CD8-positive, alpha-beta memory T cell (primary cell): ENCODE measurements at regions not wholly inside any gene's neighbourhood (a gene's known extent, or its start where the extent isn't known, plus 50 kb on each side); places are given as distances from the start of the nearest gene placed in this dataset.

Experiments
- CTCF ChIA-PET: fragments of 350-600 bp; sonication (Branson Sonifier 250); formaldehyde crosslinking; loops from one replicate; lab custom pipeline; 2021; ENCODE audit warnings: antibody characterized with exemption; lab: Charles Lee
- POLR2A ChIA-PET: fragments of 350-600 bp; sonication (Branson Sonifier 250); formaldehyde crosslinking; loops from one replicate; lab custom pipeline; 2021; ENCODE audit warnings: antibody characterized with exemption; lab: Charles Lee
- DNase-seq, 5 donors: peaks; one replicate each; pipeline versions ENCODE4 v3.0.0 to v3.0.0-alpha.2; 2020 to 2022; ENCODE audit warnings: mixed read lengths in 1 of 5
- H3K27ac ChIP-seq: one replicate; pipeline ENCODE4 v1.7.0; 2013; ENCODE audit warnings: low read depth, mild to moderate bottlenecking, low read length, moderate library complexity
- H3K27me3 ChIP-seq: 2 replicates; pipeline ENCODE4 v1.7.0; 2013; ENCODE audit warnings: low read length, mild to moderate bottlenecking; ENCODE audit not compliant: insufficient read depth, poor library complexity, severe bottlenecking
- H3K36me3 ChIP-seq: 2 replicates; pipeline ENCODE4 v1.7.0; 2013; ENCODE audit warnings: mild to moderate bottlenecking, low read length, moderate library complexity; ENCODE audit not compliant: insufficient read depth
- H3K4me1 ChIP-seq: 2 replicates; pipeline ENCODE4 v1.7.0; 2013; ENCODE audit warnings: mild to moderate bottlenecking, low read length, moderate library complexity; ENCODE audit not compliant: insufficient read depth
- H3K4me3 ChIP-seq: 2 replicates; pipeline ENCODE4 v1.7.0; 2013; ENCODE audit warnings: mild to moderate bottlenecking, low read length
- H3K9me3 ChIP-seq: 2 replicates; pipeline ENCODE4 v1.7.0; 2013; ENCODE audit warnings: mild to moderate bottlenecking, low read length
- H3K27ac Mint-ChIP-seq, 8 donors: one replicate each; pipeline ENCODE4 v1.8.0; 2020 to 2021; ENCODE audit warnings: mixed read lengths in 8 of 8, mild to moderate bottlenecking in 6 of 8, inconsistent platforms in 3 of 8, moderate library complexity in 3 of 8
- H3K27me3 Mint-ChIP-seq, 2 donors: one replicate each; pipeline ENCODE4 v1.8.0; 2020 to 2021; ENCODE audit warnings: mixed read lengths in 2 of 2, mild to moderate bottlenecking in 1 of 2, moderate library complexity in 1 of 2
- H3K36me3 Mint-ChIP-seq, 3 donors: one replicate each; pipeline ENCODE4 v1.8.0; 2020 to 2021; ENCODE audit warnings: mixed read lengths in 3 of 3, inconsistent platforms in 1 of 3, mild to moderate bottlenecking in 1 of 3
- H3K4me1 Mint-ChIP-seq, 3 donors: one replicate each; pipeline ENCODE4 v1.8.0; 2020 to 2021; ENCODE audit warnings: mixed read lengths in 3 of 3, inconsistent platforms in 1 of 3, mild to moderate bottlenecking in 1 of 3
- H3K4me3 Mint-ChIP-seq, 7 donors: one replicate each; pipeline ENCODE4 v1.8.0; 2020 to 2021; ENCODE audit warnings: mixed read lengths in 7 of 7, mild to moderate bottlenecking in 6 of 7, moderate library complexity in 4 of 7, inconsistent platforms in 2 of 7
- H3K9me3 Mint-ChIP-seq, 5 donors: one replicate each; pipeline ENCODE4 v1.8.0; 2020 to 2022; ENCODE audit warnings: mixed read lengths in 5 of 5, mild to moderate bottlenecking in 3 of 5, moderate library complexity in 2 of 5, inconsistent platforms in 1 of 5

- Mint-ChIP-seq H3K9me3 (no peaks in the 10 kb centered on the region), H3K4me1 (peaks cover 3 to 19% (median 5%) of the 10 kb centered on the region in 3 donors), H3K27me3 (peaks cover 17 to 38% of the 10 kb centered on the region in 2 donors), H3K36me3 (no peaks in the 10 kb centered on the region), H3K4me3 (peak overlapping the region in 1 of 7 donors; percentile 18), H3K27ac (no peak overlapping the region)
- H3K4me1 ChIP-seq: peaks cover 7% of the 10 kb centered on the region
- no peaks in the 10 kb centered on the region for H3K36me3 ChIP-seq
- CTCF ChIA-PET: interaction anchor here (1.0 to 1.7 kb wide), 4 partner anchors 9 to 801 kb away, joined by 3 to 6 read pairs (median 4); no protein-coding TSS in a partner anchor
- H3K27me3 ChIP-seq: no peaks in the 10 kb centered on the region
- no peak overlapping the region for H3K4me3 ChIP-seq
- H3K27ac ChIP-seq: no peak overlapping the region
- POLR2A ChIA-PET: no interaction called here
- no peaks in the 10 kb centered on the region for H3K9me3 ChIP-seq
- no peak for DNase-seq
Observed at GRCh38 chr9:121550041-121550440, 50.4 kb upstream of the GGTA1 start.

- Mint-ChIP-seq H3K36me3 (no peaks in the 10 kb centered on the region), H3K27ac (peak overlapping the region in 1 of 8 donors; percentile 40), H3K4me3 (peak overlapping the region in 5 of 7 donors; percentile 39 to 70 (median 60)), H3K27me3 (peaks cover 17 to 36% of the 10 kb centered on the region in 2 donors), H3K9me3 (no peaks in the 10 kb centered on the region), H3K4me1 (peaks cover 3 to 18% (median 5%) of the 10 kb centered on the region in 3 donors)
- ChIA-PET CTCF (interaction anchor here (1.0 to 1.7 kb wide), 4 partner anchors 10 to 800 kb away, joined by 3 to 6 read pairs (median 4); no protein-coding TSS in a partner anchor), POLR2A (no interaction called here)
- no peaks in the 10 kb centered on the region for H3K27me3 ChIP-seq
- no peaks in the 10 kb centered on the region for H3K36me3 ChIP-seq
- peaks cover 7% of the 10 kb centered on the region for H3K4me1 ChIP-seq
- no peaks in the 10 kb centered on the region for H3K9me3 ChIP-seq
- peak; percentile 51 to 66 (median 55) for DNase-seq
- H3K27ac ChIP-seq: no peak overlapping the region
- no peak overlapping the region for H3K4me3 ChIP-seq
Observed at GRCh38 chr9:121550569-121551512, 51.2 kb upstream of the GGTA1 start.

GRCh38 chr9:121551985-121552753 lies 52.5 kb upstream of the GGTA1 start:
- Mint-ChIP-seq H3K27me3 (peaks cover 12 to 36% of the 10 kb centered on the region in 2 donors), H3K27ac (peak overlapping the region in 2 of 8 donors; percentile 39 to 77), H3K9me3 (no peaks in the 10 kb centered on the region), H3K4me3 (peak overlapping the region in 1 of 7 donors; percentile 5), H3K36me3 (no peaks in the 10 kb centered on the region), H3K4me1 (peaks cover 3 to 17% (median 5%) of the 10 kb centered on the region in 3 donors)
- ChIA-PET POLR2A (no interaction called here), CTCF (no interaction called here)
- no peaks in the 10 kb centered on the region for H3K27me3 ChIP-seq
- peaks cover 7% of the 10 kb centered on the region for H3K4me1 ChIP-seq
- H3K4me3 ChIP-seq: no peak overlapping the region
- no peak for DNase-seq
- no peaks in the 10 kb centered on the region for H3K36me3 ChIP-seq
- no peaks in the 10 kb centered on the region for H3K9me3 ChIP-seq
- H3K27ac ChIP-seq: no peak overlapping the region

GRCh38 chr9:121556082-121556481 lies 56.4 kb upstream of the GGTA1 start:
- Mint-ChIP-seq H3K36me3 (no peaks in the 10 kb centered on the region), H3K4me3 (no peak overlapping the region), H3K4me1 (peaks cover 2 to 14% (median 3%) of the 10 kb centered on the region in 3 donors), H3K27ac (no peak overlapping the region), H3K9me3 (no peaks in the 10 kb centered on the region), H3K27me3 (peaks cover 4 to 17% of the 10 kb centered on the region in 2 donors)
- ChIA-PET CTCF (interaction anchor here (1.7 kb wide), 1 partner anchor 10 kb away, joined by 6 read pairs; no protein-coding TSS in a partner anchor), POLR2A (no interaction called here)
- DNase-seq: no peak
- Histone ChIP-seq H3K4me1 (peaks cover 12% of the 10 kb centered on the region), H3K4me3 (no peak overlapping the region), H3K27me3 (no peaks in the 10 kb centered on the region), H3K9me3 (no peaks in the 10 kb centered on the region), H3K27ac (no peak overlapping the region), H3K36me3 (no peaks in the 10 kb centered on the region)

GRCh38 chr9:121556580-121556979 lies 56.9 kb upstream of the GGTA1 start:
- no peak for DNase-seq
- Histone ChIP-seq H3K36me3 (no peaks in the 10 kb centered on the region), H3K9me3 (no peaks in the 10 kb centered on the region), H3K4me3 (no peak overlapping the region), H3K27me3 (no peaks in the 10 kb centered on the region), H3K27ac (no peak overlapping the region), H3K4me1 (peaks cover 12% of the 10 kb centered on the region)
- POLR2A ChIA-PET: no interaction called here
- H3K27ac Mint-ChIP-seq: no peak overlapping the region
- no peak overlapping the region for H3K4me3 Mint-ChIP-seq
- H3K9me3 Mint-ChIP-seq: no peaks in the 10 kb centered on the region
- H3K4me1 Mint-ChIP-seq: peaks cover 0 to 12% (median 2%) of the 10 kb centered on the region in 3 donors
- no peaks in the 10 kb centered on the region for H3K36me3 Mint-ChIP-seq
- H3K27me3 Mint-ChIP-seq: peaks cover 2 to 14% of the 10 kb centered on the region in 2 donors
- CTCF ChIA-PET: no interaction called here

GRCh38 chr9:121557581-121558447 lies 58.2 kb upstream of the GGTA1 start:
- Mint-ChIP-seq H3K4me3 (no peak overlapping the region), H3K36me3 (no peaks in the 10 kb centered on the region), H3K27me3 (peaks cover 4 to 14% of the 10 kb centered on the region in 2 donors), H3K9me3 (no peaks in the 10 kb centered on the region), H3K4me1 (peaks cover 0 to 8% (median 2%) of the 10 kb centered on the region in 3 donors), H3K27ac (no peak overlapping the region)
- Histone ChIP-seq H3K27me3 (no peaks in the 10 kb centered on the region), H3K36me3 (no peaks in the 10 kb centered on the region), H3K4me3 (no peak overlapping the region), H3K4me1 (peaks cover 12% of the 10 kb centered on the region), H3K27ac (no peak overlapping the region), H3K9me3 (no peaks in the 10 kb centered on the region)
- POLR2A ChIA-PET: no interaction called here
- CTCF ChIA-PET: interaction anchor here (1.0 to 1.4 kb wide), 2 partner anchors 12 to 22 kb away, joined by 3 read pairs; no protein-coding TSS in a partner anchor
- DNase-seq: no peak

- no peaks in the 10 kb centered on the region for H3K9me3 ChIP-seq
- no peaks in the 10 kb centered on the region for H3K36me3 Mint-ChIP-seq
- H3K27ac Mint-ChIP-seq: no peak overlapping the region
- peaks cover 0 to 8% (median 2%) of the 10 kb centered on the region in 3 donors for H3K4me1 Mint-ChIP-seq
- H3K27me3 ChIP-seq: no peaks in the 10 kb centered on the region
- no peak overlapping the region for H3K27ac ChIP-seq
- no peak for DNase-seq
- ChIA-PET POLR2A (no interaction called here), CTCF (interaction anchor here (1.4 kb wide), 1 partner anchor 13 kb away, joined by 3 read pairs; no protein-coding TSS in a partner anchor)
- H3K9me3 Mint-ChIP-seq: no peaks in the 10 kb centered on the region
- H3K4me3 ChIP-seq: no peak overlapping the region
- no peaks in the 10 kb centered on the region for H3K36me3 ChIP-seq
- H3K27me3 Mint-ChIP-seq: peaks cover 4 to 14% of the 10 kb centered on the region in 2 donors
- H3K4me3 Mint-ChIP-seq: no peak overlapping the region
- H3K4me1 ChIP-seq: peaks cover 12% of the 10 kb centered on the region
Observed at GRCh38 chr9:121558473-121558872, 58.8 kb upstream of the GGTA1 start.
